CD4-positive, alpha-beta T cell treated with Interleukin-4 for 4 hours (primary cell): ENCODE measurements at regions not wholly inside any gene's neighbourhood (a gene's known extent, or its start where the extent isn't known, plus 50 kb on each side); places are given as distances from the start of the nearest gene placed in this dataset.

Experiments used
- DNase-seq: peaks from one replicate; pipeline ENCODE4 v3.0.0-alpha.2; 2020

DNA sequence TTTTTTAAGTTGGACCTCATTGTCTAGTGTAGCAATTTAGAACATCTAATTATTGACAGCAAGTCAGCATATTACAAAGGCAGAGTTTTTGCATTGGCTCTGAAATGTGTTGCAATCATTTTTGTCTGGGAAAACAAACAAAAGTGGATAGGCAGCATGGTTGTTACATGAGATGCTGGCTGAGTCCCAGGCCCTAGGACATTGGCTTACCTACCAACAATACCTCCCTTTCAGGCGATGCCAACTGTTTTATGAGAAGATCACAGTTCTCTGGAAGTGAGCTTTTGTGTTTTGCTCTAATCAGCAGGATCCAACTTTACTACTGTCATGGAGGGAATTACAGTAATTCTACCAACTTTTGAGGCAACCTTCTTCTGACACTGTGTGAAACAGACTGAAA lies 71.5 kb upstream of the CXADR start:
- DNase-seq = no peak

DNA sequence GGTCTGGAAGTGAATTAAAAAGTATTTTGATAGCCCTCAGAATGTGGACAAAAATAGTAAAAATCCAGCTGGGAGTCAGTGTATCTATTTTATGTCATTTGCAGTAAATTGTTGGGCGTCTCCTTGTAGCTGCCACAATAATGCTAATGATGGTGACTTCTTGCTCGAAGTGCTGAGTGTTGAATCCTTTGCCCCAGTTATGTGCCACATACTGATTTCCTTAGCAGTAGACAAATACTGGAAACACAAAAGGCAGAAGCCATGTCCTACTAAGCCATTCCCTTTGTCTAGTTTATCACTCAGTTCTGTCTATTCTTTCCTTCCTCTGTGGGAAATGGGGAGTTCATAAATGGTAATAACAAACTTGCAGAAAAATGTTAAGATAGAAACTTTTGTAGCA lies 70.7 kb upstream of the CXADR start:
- DNase-seq = no peak

DNA sequence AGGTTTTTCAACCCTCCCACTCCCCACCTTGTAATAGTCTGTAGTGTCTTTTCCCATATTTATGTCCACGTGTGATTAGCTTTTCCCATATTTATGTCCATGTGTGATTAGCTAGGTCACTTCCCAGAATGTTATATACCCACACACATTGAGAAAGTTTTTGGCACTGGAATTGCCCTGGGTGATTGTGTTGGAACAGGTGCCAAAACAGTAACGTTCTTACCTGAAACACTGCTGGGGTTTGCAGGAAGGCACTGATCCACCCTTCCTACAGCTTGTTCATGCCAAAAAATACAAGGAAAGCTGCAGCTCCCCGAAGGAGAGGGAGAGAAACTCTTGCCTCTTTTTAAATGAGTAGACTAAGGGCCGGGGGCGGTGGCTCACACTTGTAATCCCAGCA lies 68.0 kb upstream of the CXADR start:
- DNase-seq = no peak

DNA sequence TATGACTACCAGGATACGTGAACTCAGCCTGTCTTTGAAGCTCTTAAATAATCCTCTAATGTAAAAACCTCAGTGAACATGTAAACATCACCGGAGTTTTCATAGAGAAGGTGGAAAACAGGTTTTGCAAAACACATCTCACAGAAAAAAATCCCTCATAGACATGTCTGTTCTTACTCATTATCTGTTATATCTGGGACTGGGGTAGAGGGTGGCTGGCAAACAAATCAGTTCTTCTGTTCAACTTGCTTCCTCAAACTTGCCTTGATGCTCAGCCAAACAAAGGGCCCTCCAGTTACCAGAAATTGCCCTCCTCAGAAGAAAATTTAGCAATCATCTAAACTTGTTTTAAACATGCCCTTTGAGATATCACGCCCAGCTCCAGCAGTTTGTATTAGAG lies 66.1 kb upstream of the CXADR start:
- no peak for DNase-seq

GRCh38 chr21:17449701-17450100 lies 63.1 kb upstream of the CXADR start:
- no peak for DNase-seq

- no peak for DNase-seq
Measured at GRCh38 chr21:17451364-17451891, 61.4 kb upstream of the CXADR start.

DNA sequence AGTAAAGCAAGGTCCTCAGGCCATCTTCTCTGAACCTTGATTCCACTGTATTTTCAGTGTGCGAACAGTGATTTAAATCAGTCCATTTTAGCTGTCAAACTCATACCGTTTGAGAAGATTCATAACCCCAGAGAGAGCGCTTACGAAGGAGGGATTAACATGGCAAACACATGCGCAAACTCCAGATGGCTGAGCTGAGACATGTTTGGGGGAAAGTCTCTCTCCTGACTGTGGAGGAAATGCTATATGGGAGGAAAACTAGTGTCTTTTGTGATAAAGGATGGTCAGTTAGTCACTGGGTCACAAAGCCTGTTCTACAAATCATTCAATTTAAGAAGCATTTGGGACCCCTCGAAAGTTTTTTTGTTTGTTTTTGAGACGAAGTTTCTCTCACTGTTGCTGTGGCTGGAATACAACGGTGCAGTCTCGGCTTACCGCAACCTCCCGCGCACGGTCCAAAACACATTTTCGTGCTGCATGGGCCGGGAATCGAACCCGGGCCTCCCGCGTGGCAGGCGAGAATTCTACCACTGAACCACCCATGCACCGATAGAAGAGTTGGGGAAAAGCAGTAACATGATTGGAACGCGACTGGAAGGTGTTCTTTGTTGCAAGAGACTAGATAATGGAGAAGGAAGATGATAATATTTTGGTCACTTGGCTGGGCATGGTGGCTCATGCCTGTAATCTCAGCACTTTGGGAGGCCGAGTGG lies 58.4 kb upstream of the CXADR start:
- DNase-seq = no peak

GRCh38 chr21:17455028-17455353 lies 57.9 kb upstream of the CXADR start:
- DNase-seq = no peak

DNA sequence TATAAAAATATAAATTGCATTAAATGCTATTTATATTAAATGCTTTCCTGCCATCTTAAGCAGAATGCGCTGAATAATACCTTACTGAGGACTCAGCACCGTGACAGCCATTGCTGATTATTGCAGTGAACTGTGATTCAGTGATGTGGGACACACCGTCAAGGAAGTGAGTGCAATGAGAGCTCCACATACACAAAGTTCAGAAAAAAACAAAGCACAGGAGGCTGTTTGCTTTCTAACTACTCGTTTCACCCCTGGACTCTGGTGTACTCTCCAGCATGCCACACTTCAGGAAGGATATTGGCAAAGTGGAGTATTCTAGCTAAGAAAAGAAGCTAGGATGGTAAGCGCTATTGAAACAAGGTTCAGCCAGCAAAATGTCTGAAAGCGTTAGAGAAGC lies 57.4 kb upstream of the CXADR start:
- DNase-seq = no peak

GRCh38 chr21:17458279-17458678 lies 54.6 kb upstream of the CXADR start:
- DNase-seq = no peak

DNA sequence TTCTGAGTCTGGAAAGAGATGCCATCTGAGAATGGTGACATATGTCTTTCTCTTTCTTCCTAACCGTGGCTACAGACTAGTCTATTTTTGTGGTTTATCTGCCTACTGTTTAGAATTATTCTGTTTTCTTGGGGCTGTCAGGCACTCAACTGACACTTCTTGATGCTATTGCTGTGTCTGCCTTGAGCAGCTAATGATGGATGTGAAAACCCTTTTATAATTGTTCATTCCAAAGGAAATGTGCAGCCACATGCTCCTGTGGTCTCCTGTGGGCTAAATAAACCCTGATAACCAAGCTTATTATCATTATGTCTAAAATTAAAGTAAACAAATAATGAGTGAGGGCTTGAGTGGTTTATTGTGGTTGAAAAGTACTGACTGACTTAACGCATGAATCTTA lies 52.7 kb upstream of the CXADR start:
- no peak for DNase-seq

DNA sequence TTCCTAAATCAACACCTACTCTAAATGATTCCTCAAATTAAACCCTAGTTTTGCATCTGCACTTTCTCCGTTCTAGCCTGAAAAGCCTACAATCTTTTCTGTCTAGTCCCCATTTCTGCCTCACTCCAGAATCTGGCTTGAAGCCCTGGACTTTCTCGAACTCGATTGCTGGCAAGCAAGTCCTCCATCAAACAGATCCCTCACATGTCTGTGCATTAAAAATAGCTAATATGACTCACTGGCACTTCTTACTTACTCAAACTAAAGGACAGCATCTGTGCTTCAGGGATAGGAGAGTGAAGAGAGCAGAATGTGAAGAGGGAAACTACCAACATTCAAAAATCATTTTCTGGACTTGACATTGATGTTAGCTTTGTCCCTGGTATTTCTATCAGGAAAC lies 51.8 kb upstream of the CXADR start:
- no peak for DNase-seq

GRCh38 chr21:17461582-17461981 lies 51.3 kb upstream of the CXADR start:
- DNase-seq = no peak

DNA sequence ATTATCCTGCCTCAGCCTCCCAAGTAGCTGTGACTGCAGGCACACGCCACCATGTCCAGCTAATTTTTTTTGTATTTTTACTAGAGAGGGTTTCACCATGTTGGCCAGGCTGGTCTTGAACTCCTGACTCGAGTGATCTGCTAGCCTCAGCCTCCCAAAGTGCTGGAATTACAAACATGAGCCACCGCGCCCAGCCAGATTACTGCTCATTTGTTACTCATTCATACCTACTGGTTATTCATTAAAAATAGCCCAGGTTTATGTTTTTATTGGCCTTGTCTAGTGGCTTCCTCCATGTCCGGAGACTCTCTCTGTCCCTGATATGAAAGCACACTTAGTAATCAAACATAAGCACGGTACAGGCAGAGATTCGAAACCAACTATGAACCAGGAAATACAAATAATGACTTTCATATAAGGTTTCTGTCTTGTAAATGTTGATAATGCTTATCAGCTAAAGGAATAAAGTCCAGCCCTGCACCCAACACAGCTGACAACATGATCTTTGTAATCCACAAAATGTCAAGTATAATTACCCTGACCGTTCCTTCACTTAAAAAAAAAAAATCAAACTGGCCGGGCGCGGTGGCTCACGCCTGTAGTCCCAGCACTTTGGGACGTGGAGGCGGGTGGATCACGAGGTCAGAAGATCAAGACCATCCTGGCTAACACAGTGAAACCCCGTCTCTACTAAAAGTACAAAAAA lies 50.4 kb upstream of the CXADR start:
- no peak for DNase-seq
